Skin of body (tissue), 2 donors: ENCODE measurements at regions not wholly inside any gene's neighbourhood (a gene's known extent, or its start where the extent isn't known, plus 50 kb on each side); places are given as distances from the start of the nearest gene placed in this dataset. TPM values are rescaled to one million over a fixed set of nuclear protein-coding genes. Genes with fewer than 3 reads are reported as not detected.

Source experiments
- DNase-seq: peaks from one replicate; lab custom pipeline; 2025; lab: John Stamatoyannopoulos, UW
- small RNA-seq: library from RNA; depleted of rRNA; stranded (forward); fragments of <200 nt; gene quantifications from one replicate; pipeline ENCODE3, GENCODE V24; 2014; ENCODE audit warnings: low replicate concordance

- no peak for DNase-seq
Observed at GRCh38 chr2:238777369-238778067, 70.4 kb upstream of the TWIST2 start.

GRCh38 chr2:238784671-238785527 is 63.0 kb upstream of the TWIST2 start:
- DNase-seq = peak; percentile 95

DNA sequence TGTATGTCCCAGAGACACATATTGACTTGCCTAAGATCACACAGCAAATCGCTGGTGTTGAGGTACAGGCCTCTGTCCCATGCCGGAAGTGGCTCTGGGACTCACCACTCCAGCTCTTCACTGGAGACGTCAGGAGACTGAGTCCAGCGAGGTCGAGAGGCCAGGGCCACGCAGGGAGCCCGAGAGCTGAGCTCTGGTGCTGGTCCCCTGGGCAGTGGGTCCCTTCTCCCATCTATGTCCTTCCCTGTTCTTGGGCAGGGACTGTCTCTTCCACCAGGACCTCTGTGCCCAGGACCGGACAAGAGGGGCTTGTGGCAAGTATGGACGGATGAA is 62.4 kb upstream of the TWIST2 start:
- DNase-seq = no peak

DNA sequence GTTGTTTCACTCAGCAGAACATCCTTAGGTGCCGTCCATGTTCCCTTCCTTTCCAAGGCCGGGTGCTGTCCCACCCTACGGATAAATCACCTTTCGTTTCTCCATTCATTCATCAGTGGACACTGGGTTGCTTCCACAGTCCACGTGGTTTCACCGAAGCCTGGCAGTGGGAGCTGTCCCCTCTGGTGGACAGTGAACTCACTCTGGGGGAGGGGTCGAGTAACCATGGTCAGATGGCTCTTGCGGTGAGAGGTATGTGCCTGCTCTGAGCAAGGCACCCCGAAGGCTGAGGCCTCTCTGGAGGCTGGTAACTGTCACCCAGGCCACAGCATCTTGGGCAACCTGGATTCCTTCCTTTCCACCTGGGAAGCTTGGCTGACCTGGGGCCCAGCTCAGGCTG is 61.5 kb upstream of the TWIST2 start:
- no peak for DNase-seq

DNA sequence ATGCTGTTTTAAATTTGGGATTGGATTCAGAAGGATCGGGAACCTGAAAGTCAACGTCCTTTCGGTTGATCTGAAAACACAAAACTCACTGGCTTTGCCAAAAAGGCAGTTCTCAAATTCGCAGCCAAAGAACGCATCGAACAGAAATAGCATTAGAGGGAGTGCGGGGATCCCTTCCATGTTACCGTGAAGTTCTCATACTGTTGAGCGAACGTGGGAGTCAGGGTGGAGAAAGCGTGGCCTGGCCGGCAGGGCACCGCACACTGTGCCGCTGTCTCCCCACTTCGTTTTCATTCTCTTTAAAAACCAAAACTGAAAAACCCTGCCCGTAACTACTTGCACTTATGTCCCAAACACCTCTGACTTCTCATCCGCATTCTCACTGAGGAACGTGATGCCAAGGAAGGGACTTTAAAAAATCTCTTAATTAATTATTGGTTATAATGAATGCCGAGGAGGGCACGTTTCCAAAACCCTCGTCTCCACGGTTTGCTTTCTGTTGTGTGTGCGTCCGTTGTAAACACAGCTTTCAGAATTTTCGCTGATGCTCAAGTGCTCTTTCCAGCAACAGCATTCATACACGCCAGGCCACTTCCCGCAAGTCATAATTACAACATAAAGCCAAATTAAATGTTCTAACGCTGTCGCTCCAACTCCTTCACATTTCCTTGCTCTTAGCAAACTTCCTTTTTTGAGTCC is 60.9 kb upstream of the TWIST2 start:
- DNase-seq = peak; percentile 69

DNA sequence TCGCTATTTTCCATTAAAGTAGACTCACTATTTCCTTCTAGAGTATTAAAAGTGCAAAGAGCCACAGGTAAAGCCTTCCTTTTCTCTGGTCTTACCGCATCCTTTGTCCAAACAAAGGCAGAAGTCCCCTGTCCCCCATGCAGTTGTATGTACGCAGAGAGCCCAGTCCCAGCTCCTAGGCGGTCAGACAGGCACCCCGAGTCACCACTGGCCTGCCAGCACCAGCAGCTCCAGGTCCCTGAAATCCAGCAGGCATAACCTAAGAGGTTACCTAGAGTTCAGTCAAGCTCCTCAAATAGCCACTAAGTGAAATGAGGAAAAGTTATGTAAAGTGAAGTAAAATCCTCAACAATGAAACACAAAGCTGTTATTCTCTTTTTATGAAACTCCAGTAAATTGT is 60.4 kb upstream of the TWIST2 start:
- DNase-seq = peak; percentile 73

DNA sequence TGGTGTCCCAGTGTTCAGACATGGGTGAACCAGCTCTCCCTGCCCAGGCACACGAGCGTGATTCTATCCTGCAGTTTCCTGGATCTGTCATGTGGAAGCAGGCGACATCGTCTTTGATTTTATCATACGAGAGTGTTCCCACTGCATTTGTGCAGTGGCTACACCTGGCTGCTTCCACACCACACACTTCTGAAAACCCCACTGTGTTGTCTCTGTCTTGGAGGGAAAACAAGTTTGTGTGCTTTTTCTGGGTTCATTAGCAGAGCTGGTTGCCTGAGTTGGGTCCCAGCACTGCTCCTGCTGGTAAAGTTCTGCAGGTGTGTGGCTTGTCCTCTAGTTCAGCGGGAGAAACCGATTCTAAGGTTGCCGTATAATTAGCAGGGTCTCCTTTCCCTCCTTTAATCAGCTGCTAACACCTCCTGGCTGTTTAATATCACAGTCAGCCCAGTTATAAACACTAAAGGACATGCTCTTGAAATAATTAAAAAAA is 58.5 kb upstream of the TWIST2 start:
- no peak for DNase-seq

- peak; percentile 90 for DNase-seq
Observed at GRCh38 chr2:238790126-238790832, 57.6 kb upstream of the TWIST2 start.

DNA sequence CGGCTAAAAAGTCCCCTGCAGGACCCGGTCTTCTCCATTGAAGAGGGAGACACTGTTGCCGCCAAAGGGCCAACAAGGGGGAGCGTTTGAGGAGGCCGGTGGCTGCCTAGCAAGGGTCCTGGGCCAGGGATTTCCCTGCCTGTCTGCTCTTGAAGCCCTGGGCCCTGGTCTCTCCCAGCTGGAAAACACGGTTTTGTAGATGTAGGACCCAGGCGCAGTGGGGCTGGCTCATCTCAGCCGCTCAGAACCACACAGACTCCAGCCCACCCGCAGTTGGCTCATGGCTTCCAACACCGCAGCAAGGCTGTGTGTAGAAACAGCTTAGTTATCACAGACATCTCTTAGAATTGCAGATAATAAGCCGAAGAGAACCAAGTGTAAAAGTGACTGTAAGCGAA is 57.1 kb upstream of the TWIST2 start:
- DNase-seq = peak; percentile 72

- no peak for DNase-seq
Observed at GRCh38 chr2:238791354-238791753, 56.5 kb upstream of the TWIST2 start.

DNA sequence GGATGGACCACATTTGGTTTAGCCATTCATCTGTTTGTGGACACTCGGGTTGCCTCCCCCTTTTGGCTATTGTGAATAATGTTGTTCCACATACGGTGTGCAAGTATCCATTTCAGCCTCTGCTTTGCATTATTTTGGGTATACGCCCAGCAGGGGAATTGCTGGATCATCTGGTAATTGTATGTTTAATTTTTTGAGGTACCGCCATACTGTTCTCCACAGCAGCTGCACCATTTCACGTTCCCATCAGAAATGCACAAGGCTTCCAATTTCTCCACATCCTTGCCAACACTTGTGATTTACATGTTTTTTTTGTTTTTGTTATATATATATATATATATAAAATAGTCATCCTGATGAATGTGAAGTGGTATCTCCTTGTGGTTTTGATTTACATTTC is 54.6 kb upstream of the TWIST2 start:
- DNase-seq = peak; percentile 85

GRCh38 chr2:238793801-238794449 is 54.0 kb upstream of the TWIST2 start:
- peak; percentile 71 for DNase-seq

GRCh38 chr2:238796223-238796885 is 51.5 kb upstream of the TWIST2 start:
- no peak for DNase-seq

DNA sequence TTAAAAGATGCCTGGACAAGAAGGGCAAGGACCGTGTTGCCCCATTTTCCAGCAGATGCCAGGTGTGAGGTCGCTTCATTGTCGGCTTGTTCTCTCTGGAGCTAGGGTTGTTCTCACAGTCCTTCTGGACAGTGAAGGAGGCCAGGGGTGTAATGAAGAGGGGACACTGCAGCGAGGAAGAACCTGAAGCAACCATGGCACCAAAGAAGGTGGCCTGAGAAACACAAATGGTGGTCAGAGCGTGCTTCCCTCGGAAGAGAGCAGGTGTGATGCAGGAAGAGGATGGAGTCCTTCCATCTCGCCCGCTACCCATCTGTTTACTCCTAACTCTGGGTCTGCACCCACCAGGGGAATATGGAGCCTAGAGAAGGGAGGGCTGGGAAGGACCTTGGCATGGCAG is 50.3 kb upstream of the TWIST2 start:
- no peak for DNase-seq

Small RNAs in the stretch of these regions (small RNA-seq; reads per million reads assigned to genes)
- not detected for gene AC113618.1
